GM04504 (cell line): ENCODE measurements at regions not wholly inside any gene's neighbourhood (a gene's known extent, or its start where the extent isn't known, plus 50 kb on each side); places are given as distances from the start of the nearest gene placed in this dataset.
"Not testable (repeated sequence)": the region's sequence is repeated elsewhere in the genome, so short reads cannot be mapped to it uniquely, and the experiment has no call there.

Experiments
- DNase-seq: peaks from one replicate; pipeline ENCODE4 v3.0.0-alpha.2; 2012; ENCODE audit warnings: low read depth

DNA sequence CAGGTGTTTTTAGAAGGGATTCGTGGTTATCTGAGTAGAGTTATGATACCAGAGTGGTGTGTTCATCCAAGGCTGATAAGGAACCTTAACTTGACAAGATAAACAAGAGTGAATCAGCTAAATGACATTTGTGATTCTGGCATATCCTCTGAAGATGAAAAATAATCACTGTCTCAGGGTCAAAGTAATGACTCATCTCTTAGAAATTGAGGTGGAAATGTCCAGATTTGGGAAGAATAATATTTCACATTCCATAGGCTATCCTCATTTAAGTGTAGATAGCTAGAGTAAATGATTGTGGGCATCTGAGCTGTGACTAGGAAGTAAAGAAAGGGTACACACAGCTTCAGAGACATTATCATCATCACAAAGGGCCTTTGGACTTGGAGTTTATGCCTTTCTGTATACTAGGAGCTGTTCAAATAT lies 255.7 kb downstream of the GJA1 start:
- DNase-seq: no peak

DNA sequence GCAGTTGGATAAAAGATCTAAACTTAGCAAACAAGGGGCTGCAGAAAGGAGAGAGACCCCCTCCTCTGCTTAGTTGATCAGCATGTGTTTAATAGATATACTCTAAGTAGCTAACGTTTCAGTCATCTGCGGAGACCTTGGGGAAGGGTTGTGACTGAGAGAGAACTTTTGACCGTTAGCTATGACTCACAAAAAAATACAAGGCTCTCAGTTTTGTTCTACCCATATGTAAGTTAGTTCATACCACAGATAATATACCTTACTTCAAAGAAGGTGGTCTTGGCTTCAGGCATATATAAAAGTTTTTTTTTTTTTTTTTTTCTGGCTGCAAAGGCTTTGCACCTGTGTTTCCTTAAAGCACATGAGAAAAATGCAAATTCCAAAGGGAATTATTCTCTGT lies 258.9 kb downstream of the GJA1 start:
- DNase-seq: no peak

DNA sequence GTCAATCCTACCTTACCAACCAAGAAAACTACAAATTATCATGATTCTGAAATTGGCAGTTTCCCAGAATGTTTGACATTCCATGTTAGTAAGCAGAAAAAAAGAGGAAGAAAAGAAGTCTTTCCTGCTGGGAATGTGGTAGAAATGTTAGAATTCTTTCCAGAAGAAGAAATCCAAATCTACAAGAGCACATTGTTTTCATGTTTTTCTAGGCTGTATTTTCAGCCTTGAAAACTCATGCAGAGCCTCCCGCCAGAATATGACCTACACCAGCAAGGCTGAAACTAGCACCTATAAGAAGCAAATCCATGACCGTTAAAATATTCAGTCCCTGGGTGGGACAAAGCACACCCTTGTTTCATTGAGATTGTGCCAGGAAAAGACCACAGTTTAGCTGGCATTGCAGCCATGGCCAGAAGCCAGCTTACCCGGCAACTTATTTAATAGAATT lies 259.4 kb downstream of the GJA1 start:
- DNase-seq: no peak

DNA sequence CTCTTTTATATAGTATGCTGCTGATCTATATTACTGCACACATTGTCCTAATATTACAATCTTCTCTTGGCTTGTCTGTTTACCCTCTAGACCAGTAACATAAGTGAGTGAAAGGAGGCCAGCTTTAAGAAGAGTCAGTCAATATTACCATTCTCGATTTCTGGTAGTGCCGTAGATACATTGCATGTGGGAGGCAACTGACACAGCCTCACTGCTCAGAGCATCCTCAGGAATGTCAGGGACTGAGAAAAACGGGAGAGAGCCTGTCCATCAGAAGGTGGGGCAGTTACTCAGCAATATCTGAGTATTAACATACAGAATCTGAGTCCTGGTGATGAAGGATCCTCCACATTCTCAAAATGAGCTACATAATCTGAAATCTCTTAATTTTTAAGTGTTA lies 259.9 kb downstream of the GJA1 start:
- no peak for DNase-seq

DNA sequence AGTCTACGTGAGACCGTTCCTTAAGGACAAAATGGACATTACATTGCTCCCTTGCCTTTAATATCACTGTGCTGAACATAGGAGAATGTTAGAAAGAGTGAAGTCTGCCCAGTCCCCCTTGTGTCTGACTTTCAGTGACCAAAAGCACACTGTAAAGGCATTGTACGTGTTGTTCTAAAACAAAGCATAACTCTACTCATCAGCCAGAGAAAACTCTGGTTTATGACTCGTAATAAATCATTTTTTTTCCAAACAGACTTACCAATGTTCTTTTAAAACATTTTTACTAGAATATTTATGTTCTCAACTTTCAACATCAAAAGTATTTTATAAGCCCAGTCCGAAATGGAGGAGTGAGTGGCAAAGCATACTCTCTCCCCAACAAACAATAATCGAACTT lies 262.5 kb downstream of the GJA1 start:
- DNase-seq: no peak

DNA sequence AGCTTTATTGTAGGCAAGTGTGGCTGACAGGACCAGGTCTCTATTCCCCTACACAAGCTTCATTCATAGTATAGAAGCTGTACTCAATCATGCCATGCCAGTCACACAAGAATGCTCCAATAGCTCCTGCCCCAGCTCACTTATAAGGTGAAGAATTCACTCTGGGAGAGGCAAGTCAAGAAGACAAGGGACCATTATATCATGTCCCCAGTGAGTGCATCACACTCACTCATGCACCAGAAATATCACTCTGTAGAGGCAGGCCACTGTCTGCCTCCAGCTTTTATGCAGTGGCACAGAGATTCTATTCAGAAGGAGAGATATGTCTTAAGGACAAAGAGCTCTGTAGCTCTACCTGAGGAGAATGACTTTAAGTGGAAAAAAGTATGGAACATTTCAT lies 263.2 kb downstream of the GJA1 start:
- DNase-seq: no peak

DNA sequence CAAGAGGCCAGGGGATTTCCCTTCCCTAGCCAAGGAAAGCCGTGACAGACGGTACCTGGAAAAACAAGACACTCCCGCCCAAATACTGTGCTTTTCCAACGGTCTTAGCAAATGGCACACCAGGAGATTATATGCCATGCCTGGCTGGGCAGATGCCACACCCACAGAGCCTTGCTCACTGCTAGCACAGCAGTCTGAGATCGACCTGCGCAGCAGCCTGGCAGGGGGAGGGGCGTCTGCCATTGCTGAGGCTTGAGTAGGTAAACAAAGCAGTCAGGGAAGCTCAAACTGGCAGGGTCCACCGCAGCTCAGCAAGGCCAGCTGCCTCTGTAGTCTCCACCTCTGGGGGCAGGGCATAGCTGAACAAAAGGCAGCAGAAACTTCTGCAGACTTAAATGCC lies 267.7 kb downstream of the GJA1 start:
- not testable (repeated sequence) for DNase-seq

DNA sequence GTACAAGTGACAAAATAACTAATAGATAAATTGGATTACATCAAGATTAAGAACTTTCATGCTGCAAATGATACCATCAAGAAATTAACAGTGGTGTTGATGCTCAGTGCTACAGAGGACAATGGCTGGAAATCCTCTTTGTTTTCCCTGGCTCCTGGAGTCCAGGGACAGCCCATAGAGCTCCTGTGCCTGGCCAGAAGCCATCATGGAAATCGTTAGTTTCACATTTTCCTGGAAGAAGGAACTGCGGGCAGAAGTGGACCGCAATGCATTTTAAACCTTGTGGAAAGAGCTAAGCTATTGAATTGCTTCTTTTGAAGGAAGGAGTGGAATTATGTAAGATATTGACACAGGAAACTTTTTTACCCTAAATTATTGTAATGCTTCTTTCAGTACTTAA lies 276.0 kb downstream of the GJA1 start:
- DNase-seq: no peak

DNA sequence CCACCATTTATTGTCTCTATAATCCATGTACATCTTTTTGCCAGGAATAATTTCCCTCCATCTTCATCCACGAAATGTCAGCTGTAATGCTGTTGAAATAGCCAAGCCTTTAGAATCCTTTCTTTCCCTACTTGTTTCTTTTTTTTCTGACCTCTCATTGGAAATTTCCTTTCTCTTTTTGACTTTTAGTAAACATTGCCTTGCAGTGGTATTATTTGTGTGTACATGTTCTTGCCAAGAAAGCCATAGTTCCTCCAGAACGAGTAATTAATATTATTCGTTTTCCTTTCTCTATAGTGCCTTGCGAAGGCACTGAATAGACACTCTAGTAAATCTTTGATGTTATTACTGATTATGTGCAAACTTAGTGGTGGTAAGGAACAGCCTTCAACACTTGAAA lies 282.2 kb downstream of the GJA1 start:
- DNase-seq: no peak

DNA sequence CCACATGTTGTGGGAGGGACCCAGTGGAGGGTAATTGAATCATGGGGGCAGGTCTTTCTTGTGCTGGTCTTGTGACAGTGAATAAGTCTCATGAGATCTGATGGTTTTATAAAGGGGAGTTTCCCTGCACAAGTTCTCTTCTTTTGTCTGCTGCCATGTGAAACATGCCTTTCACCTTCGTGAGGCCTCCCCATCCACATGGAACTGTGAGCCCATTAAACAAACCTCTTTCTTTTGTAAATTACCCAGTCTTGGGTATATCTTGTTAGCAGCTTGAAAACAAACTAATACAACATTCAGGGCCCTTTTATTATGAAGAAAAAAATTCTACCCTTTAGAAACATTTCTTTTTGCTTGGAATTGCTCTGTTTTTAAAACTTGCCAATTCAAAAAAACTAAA lies 285.4 kb downstream of the GJA1 start:
- not testable (repeated sequence) for DNase-seq

DNA sequence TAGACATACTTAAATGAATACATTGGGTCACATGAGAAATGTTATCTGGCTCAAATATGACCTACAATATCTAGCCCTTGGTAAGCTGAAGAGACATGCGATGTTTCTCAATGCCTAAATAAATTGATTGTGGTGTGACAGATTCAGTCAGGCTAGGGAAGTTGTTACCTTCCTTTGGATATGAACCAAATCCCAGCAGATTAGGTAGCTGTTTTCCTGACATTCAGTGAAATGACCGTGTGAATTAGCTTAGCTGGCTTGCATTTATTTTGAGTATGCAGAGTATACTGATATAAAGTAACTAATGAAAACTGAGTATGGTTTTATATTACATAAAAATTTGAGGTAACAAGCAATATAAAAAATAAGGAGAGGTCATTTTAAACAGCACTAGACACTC lies 288.2 kb downstream of the GJA1 start:
- DNase-seq: no peak

DNA sequence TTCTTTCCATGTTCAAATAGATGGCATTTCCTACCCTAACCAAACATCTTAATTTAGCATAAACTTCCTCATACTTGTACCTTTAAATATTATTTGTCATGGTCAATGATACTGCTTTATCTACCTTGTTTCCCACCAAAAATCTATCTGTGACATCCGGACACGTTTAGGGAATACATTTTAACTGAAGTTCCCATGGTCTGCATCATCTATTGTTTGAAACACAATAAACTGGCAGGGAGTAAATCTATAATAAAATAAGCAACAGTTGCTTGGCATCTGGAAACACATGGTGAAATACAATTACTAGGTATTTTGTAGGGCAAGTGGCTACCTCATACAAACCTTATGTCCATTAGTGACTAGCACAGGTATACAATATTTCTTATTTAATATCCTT lies 289.1 kb downstream of the GJA1 start:
- DNase-seq: no peak

DNA sequence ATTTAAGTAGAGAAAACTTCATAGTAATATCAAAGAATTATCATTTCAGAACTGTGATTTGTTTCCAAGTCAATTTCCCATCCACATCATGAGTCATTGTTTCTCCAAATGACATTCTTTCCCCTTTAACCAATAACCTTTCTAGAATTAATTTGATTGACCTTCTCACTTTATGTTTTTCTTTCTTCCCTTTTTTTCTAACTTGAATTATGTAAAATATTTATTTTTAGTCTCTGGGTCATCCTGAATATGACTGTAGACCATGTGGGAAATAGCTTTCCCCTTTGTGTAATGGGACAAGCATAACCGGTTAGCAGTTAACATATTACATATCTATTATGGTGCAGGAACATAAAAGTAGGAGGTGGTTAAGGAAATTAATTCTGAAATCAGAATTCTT lies 291.1 kb downstream of the GJA1 start:
- no peak for DNase-seq

DNA sequence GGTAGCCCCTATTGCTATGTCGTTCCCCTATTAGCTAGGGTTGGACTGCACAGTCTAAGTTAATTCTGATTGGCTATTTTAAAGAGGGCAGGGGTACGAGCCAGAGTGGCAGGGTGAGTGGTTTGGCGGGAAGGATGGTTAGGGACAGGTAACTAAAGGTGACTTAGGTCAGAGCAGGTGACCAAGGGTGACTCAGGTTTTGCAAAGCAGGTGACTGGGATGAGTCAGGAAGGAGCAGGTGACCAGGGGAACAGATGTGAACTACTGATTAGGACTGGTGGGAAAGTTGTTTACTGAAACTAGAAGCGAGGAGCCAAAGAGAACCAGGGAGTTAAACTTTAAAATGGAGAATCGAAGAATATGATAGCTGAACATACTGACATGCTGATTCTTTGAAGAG lies 295.2 kb downstream of the GJA1 start:
- DNase-seq: no peak

DNA sequence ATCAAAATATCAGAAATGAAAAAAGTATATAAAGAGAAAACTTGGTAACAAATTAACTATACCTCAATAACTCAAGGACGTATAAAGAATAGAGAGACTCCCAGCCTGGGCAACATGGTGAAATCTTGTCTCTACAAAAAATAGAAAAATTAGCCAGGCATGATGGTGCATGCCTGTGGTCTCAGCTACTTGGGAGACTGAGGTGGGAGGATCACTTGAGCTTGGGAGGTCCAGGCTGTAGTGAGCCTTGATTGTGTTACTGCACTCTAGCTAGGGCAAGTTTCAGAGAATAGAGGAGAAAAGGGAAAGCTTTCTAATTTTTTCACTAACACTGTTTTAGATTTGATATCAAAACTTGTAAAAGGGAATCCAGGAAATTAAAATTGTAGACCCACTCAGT lies 295.9 kb downstream of the GJA1 start:
- DNase-seq: no peak

DNA sequence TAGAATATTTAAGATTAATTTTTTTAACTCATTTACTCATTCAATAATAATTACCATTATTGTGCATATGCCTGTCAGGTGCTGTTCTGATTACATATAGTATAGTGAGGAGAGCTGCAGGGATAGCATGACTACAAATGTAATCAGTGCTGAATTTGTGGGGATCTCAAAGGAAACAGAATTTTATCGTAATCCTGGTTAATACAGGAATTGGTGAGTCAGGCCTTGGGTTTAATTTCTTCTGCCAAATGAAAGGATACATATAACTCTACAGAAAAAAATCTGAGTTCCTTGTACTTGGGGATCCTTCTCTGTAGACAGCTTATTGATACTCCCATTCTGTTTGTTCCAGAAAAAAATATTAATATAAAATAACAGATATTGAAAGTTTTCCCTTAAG lies 297.2 kb downstream of the GJA1 start:
- no peak for DNase-seq

DNA sequence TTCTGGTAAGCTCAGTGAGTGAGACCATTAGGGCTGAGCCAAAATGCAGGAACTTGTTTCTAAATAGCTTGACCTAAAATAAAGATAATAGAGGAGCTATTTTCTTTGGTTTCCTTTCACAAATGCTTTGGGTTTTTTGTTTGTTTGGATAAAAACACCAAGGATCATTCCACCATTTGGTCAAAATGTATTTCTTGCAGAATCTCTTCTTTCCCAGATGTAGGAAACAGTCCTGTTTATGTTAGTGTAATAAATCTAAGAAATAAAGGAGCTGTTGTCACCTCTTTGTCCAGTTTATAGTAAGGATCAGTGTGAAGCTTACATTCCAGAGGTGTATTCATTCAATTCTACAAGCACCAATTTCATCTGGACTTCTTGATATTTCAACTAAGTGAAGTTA lies 297.8 kb downstream of the GJA1 start:
- DNase-seq: peak; percentile 27

DNA sequence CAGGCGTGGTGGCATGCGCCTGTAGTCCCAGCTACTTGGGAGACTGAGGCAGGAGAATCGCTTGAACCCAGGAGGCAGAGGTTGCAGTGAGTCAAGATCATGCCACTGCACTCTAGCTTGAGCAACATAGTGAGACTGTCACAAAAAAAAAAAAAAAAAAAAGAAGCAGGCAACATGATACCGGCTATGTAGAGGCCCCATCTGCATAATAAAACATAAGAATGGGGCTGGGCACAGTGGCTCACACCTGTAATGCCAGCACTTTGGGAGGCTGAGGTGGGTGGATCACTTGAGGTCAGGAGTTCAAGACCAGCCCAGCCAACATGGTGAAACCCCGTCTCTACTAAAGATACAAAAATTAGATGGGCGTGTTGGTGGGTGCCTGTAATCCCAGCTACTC lies 304.7 kb downstream of the GJA1 start:
- DNase-seq: not testable (repeated sequence)

DNA sequence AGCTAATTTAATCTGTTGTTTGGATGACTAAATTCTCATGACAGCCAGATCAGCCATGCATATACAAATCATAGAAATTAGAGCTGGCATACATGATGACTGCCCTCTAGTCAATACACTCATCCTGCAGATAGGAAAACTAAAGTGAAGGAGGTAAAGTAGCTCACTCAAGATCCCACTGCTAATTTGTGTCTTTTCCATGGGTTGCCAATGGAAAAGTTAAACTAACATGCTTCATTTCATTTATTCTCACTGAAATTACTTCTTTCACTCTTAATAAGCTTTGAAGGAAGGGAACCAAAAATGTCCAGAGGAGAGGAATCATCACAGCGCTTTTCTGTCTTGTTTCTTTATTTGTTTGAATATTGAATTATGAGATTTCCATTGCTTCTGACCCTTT lies 308.2 kb downstream of the GJA1 start:
- DNase-seq: no peak

DNA sequence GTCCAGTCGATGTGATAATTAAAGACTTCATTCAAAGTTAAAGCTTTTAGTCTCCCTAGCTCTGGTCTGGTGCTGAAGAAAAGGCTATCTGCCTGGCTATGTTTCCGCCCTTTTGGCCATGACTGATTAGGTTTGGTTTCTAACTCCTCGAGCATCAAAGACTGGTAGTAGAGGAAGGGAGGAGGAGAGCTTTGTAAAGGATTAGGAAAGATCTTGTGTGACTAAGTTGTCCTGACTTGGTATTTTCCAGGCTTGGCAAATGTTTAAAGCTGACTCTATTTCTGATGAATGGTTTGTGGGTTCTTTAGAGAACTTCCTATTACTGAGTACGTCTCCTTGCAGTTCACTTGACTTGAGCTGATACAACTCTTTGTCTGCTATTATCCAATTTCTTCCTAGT lies 312.9 kb downstream of the GJA1 start:
- peak; percentile 56 for DNase-seq

DNA sequence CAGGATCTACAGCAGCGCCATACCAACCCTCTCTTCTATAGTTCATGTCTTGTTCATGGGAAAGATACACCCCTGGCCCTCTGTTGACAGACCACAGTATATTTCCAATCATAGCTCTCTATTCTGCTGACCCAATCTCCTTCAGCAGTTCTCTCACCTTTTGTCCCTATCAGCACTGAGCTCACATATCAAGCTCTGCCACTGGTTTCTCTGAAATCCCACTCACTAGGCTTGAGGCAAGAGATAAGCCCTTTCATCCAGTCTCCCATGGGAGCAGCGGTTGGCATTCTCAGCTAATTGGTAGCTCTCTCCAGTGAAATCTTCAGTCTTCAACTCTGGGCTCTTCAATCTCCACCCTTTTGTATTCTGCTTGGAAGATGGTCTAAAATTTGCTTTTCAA lies 313.4 kb downstream of the GJA1 start:
- DNase-seq: no peak

DNA sequence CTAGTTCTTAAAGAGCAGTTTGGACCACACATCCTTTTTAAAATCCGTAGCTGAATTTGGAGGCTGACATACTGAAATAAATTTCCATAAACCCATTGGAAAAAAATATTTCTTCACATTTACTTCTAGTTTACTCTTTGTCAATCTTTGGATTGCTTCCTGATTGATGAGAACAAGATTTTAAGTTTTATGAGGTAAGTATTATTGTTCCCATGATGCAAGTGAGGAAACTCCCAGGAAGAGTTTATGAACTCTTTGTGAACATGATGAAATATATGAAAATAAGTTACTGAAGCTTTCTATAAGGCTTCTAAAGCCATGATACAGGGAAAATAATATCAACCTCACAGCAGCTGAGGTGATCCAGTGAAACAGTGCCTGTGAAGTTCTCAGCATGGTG lies 320.0 kb downstream of the GJA1 start:
- no peak for DNase-seq

DNA sequence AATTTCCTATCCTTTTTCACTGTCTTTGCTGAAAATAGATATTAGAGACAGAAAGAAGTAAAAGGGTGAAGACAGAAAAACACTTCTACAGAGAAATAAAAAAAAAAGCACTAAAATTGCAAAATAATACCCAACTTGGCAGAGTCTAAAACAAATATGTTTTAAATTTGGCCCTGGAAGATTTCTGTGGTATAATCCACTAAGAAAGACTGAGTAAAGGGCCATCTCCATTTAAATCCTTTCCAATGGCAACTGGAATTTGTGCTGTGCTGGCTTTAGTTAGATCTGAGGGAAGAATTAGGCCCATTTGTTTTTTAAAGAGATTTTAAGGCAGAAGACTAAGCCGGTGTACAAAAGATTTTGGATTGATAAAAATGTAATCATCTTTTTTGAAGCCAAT lies 321.2 kb downstream of the GJA1 start:
- DNase-seq: no peak

DNA sequence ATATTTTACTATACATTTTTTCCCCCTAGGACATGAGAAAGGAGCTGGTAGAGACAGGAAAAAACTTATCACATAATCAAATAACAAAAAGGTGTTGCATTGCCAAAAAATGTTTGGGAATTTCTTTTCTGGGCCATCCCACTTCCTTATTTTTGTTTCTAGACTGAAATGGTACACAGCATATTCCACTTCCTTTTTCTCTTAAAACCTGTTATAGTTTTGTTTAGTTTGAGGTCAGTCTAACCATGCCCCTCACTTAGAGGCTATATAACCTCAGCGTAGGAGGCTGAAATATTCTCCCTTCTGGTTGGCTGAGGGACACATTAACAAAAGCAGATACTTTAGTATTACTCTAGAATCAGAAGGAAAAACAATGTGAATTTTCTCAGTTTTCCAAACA lies 323.9 kb downstream of the GJA1 start:
- DNase-seq: no peak

DNA sequence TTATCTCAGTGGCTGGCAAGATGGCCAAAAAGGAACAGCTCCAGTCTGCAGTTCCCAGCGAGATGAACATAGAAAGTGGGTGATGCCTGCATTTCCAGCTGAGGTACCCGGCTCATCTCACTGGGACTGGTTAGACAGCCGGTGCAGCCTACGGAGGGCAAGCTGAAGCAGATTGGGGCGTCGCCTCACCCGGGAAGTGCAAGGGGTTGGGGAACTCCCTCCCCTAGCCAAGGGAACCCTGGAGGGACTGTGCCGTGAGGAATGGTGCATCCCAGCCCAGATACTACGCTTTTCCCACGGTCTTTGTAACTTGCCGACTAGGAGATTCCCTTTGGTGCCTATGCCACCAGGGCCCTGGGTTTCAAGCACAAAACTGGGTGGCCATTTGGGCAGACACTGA lies 324.7 kb downstream of the GJA1 start:
- no peak for DNase-seq
